Activated naive CD8-positive, alpha-beta T cell treated with anti-CD3 and anti-CD28 coated beads, Interleukin-2, amount 50 U/mL, for 24 hours (primary cell): ENCODE measurements at regions not wholly inside any gene's neighbourhood (a gene's known extent, or its start where the extent isn't known, plus 50 kb on each side); places are given as distances from the start of the nearest gene placed in this dataset.

Experiments used
- ATAC-seq: fragments of 150-1000 bp; cut with Tn5 transposase; one replicate; pipeline ENCODE4 v1.10.0; 2021
- DNase-seq: peaks from one replicate; pipeline ENCODE4 v3.0.0; 2021
- H3K27ac Mint-ChIP-seq: one replicate; pipeline ENCODE4 v1.8.0; 2021; ENCODE audit warnings: mild to moderate bottlenecking, mixed read lengths
- H3K27me3 Mint-ChIP-seq: one replicate; pipeline ENCODE4 v1.8.0; 2021; ENCODE audit warnings: mixed read lengths
- H3K36me3 Mint-ChIP-seq: one replicate; pipeline ENCODE4 v1.8.0; 2021; ENCODE audit warnings: low read depth, mixed read lengths
- H3K4me1 Mint-ChIP-seq: one replicate; pipeline ENCODE4 v1.8.0; 2021; ENCODE audit warnings: mixed read lengths
- H3K4me3 Mint-ChIP-seq: one replicate; pipeline ENCODE4 v1.8.0; 2021; ENCODE audit warnings: mild to moderate bottlenecking, moderate library complexity, mixed read lengths
- H3K9me3 Mint-ChIP-seq: one replicate; pipeline ENCODE4 v1.8.0; 2021; ENCODE audit warnings: mixed read lengths

- H3K4me3 Mint-ChIP-seq, result no peak overlapping the region
- no peaks in the 10 kb centered on the region for H3K9me3 Mint-ChIP-seq
- no peaks in the 10 kb centered on the region for H3K27me3 Mint-ChIP-seq
- DNase-seq (no peak), ATAC-seq (no peak)
- no peak overlapping the region for H3K27ac Mint-ChIP-seq
- H3K4me1 Mint-ChIP-seq, result no peaks in the 10 kb centered on the region
- H3K36me3 Mint-ChIP-seq, result no peaks in the 10 kb centered on the region
These were observed 502.5 kb upstream of the SEMA6A start for GRCh38 chr5:117077142-117077541.

- ATAC-seq (no peak), DNase-seq (no peak)
- Mint-ChIP-seq H3K27ac (no peak overlapping the region), H3K9me3 (peaks cover 15% of the 10 kb centered on the region), H3K4me1 (no peaks in the 10 kb centered on the region), H3K4me3 (no peak overlapping the region), H3K36me3 (no peaks in the 10 kb centered on the region), H3K27me3 (no peaks in the 10 kb centered on the region)
These were observed 497.8 kb upstream of the SEMA6A start for GRCh38 chr5:117072439-117072838.

DNA sequence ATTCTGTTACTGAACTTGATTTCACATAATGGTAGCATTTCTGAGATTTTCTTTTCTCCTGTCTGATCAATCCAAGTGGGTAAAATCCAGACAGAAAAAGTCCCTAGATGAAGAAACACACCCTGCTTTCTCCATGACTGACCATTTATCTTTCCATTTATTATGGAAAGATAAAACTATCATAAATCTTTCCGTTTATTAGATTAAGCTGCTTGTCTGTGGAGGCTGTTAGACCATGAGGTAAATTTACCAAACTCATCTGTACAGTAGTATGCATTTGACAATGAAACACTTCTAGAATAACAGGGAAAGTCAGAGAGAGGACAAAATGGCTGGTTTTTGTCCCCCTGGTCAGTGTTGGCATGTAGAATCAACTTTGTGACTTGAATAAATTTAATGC is 491.2 kb upstream of the SEMA6A start:
- DNase-seq, result no peak
- ATAC-seq, result no peak
- no peaks in the 10 kb centered on the region for H3K4me1 Mint-ChIP-seq
- no peaks in the 10 kb centered on the region for H3K27me3 Mint-ChIP-seq
- H3K27ac Mint-ChIP-seq, result no peak overlapping the region
- no peaks in the 10 kb centered on the region for H3K36me3 Mint-ChIP-seq
- no peak overlapping the region for H3K4me3 Mint-ChIP-seq
- H3K9me3 Mint-ChIP-seq, result peaks cover 10% of the 10 kb centered on the region

GRCh38 chr5:117065161-117065560 is 490.5 kb upstream of the SEMA6A start:
- H3K4me3 Mint-ChIP-seq, result no peak overlapping the region
- ATAC-seq, result no peak
- H3K36me3 Mint-ChIP-seq, result no peaks in the 10 kb centered on the region
- no peaks in the 10 kb centered on the region for H3K27me3 Mint-ChIP-seq
- no peaks in the 10 kb centered on the region for H3K4me1 Mint-ChIP-seq
- H3K27ac Mint-ChIP-seq, result no peak overlapping the region
- peaks cover 4% of the 10 kb centered on the region for H3K9me3 Mint-ChIP-seq
- no peak for DNase-seq

GRCh38 chr5:117060099-117060498 is 485.5 kb upstream of the SEMA6A start:
- ATAC-seq (no peak), DNase-seq (no peak)
- H3K27me3 Mint-ChIP-seq, result no peaks in the 10 kb centered on the region
- no peaks in the 10 kb centered on the region for H3K36me3 Mint-ChIP-seq
- no peaks in the 10 kb centered on the region for H3K9me3 Mint-ChIP-seq
- no peaks in the 10 kb centered on the region for H3K4me1 Mint-ChIP-seq
- no peak overlapping the region for H3K4me3 Mint-ChIP-seq
- no peak overlapping the region for H3K27ac Mint-ChIP-seq

GRCh38 chr5:117058740-117059139 is 484.1 kb upstream of the SEMA6A start:
- Mint-ChIP-seq H3K27me3 (no peaks in the 10 kb centered on the region), H3K27ac (no peak overlapping the region), H3K36me3 (no peaks in the 10 kb centered on the region), H3K4me3 (no peak overlapping the region), H3K4me1 (no peaks in the 10 kb centered on the region), H3K9me3 (no peaks in the 10 kb centered on the region)
- DNase-seq (no peak), ATAC-seq (no peak)

DNA sequence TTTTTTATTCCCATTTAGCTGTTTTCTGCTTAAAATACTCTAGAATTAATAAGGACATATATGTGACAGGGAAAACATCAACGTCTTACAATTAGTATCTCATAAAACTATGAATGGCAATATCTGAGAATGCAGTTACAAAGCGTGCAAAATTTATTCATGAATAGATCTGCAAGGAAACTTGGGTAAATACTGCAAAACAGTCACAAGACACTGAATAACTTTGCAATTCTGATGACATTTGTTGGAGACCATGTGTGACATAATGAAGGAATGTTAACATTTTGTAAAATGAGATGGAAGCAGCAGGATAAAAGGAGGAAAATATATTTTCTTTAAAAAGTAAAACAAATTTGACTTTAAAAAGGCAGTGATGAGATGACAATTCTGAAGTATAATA is 480.9 kb upstream of the SEMA6A start:
- Mint-ChIP-seq H3K36me3 (no peaks in the 10 kb centered on the region), H3K4me3 (no peak overlapping the region), H3K9me3 (no peaks in the 10 kb centered on the region), H3K27me3 (no peaks in the 10 kb centered on the region), H3K27ac (no peak overlapping the region), H3K4me1 (no peaks in the 10 kb centered on the region)
- ATAC-seq (no peak), DNase-seq (no peak)

GRCh38 chr5:117054911-117055310 is 480.3 kb upstream of the SEMA6A start:
- H3K27ac Mint-ChIP-seq, result no peak overlapping the region
- H3K4me3 Mint-ChIP-seq, result no peak overlapping the region
- DNase-seq (no peak), ATAC-seq (no peak)
- H3K9me3 Mint-ChIP-seq, result no peaks in the 10 kb centered on the region
- no peaks in the 10 kb centered on the region for H3K27me3 Mint-ChIP-seq
- no peaks in the 10 kb centered on the region for H3K4me1 Mint-ChIP-seq
- H3K36me3 Mint-ChIP-seq, result no peaks in the 10 kb centered on the region

- H3K4me1 Mint-ChIP-seq, result no peaks in the 10 kb centered on the region
- no peaks in the 10 kb centered on the region for H3K9me3 Mint-ChIP-seq
- DNase-seq (no peak), ATAC-seq (no peak)
- H3K4me3 Mint-ChIP-seq, result no peak overlapping the region
- H3K36me3 Mint-ChIP-seq, result no peaks in the 10 kb centered on the region
- H3K27ac Mint-ChIP-seq, result no peak overlapping the region
- no peaks in the 10 kb centered on the region for H3K27me3 Mint-ChIP-seq
These were observed 479.5 kb upstream of the SEMA6A start for GRCh38 chr5:117054141-117054540.

DNA sequence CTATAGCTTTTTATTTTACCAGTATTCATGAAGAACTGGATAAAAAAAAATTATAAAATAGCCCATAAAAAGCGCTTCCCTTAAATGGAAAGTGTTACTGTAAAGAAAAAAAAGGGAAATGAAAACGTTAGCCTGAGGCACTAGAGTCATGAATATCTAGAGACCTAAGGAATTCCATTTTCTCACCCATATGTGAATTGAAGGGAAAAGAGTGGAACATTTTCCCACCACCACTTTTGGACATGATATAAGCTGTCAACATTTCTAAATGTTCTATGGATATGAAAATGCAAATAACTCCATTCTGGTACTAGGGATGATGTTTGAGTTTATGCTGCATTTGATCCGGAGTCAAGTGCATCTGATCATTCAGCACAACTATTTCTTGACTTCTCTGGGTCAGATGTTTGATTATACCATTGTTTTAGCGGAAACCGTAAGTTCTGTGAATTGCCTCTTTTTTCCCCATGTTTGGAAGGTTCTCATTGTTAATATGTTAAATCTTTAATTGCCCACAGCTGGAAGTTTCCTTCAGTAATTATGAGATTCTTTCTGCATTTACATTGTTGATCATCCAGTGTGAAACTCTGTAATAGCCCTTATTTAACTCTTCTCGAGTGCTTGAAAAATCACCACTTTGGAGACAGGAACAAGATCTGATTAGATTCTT is 467.4 kb upstream of the SEMA6A start:
- Mint-ChIP-seq H3K27ac (no peak overlapping the region), H3K4me3 (no peak overlapping the region), H3K9me3 (no peaks in the 10 kb centered on the region), H3K36me3 (no peaks in the 10 kb centered on the region), H3K27me3 (no peaks in the 10 kb centered on the region), H3K4me1 (no peaks in the 10 kb centered on the region)
- DNase-seq (no peak), ATAC-seq (no peak)

- H3K36me3 Mint-ChIP-seq, result no peaks in the 10 kb centered on the region
- DNase-seq, result no peak
- H3K4me1 Mint-ChIP-seq, result no peaks in the 10 kb centered on the region
- no peaks in the 10 kb centered on the region for H3K9me3 Mint-ChIP-seq
- H3K27me3 Mint-ChIP-seq, result no peaks in the 10 kb centered on the region
- no peak overlapping the region for H3K27ac Mint-ChIP-seq
- no peak for ATAC-seq
- no peak overlapping the region for H3K4me3 Mint-ChIP-seq
These were observed 464.4 kb upstream of the SEMA6A start for GRCh38 chr5:117039035-117039434.

- no peaks in the 10 kb centered on the region for H3K27me3 Mint-ChIP-seq
- ATAC-seq (no peak), DNase-seq (no peak)
- no peaks in the 10 kb centered on the region for H3K4me1 Mint-ChIP-seq
- H3K27ac Mint-ChIP-seq, result no peak overlapping the region
- no peaks in the 10 kb centered on the region for H3K36me3 Mint-ChIP-seq
- peaks cover 8% of the 10 kb centered on the region for H3K9me3 Mint-ChIP-seq
- H3K4me3 Mint-ChIP-seq, result no peak overlapping the region
These were observed 452.8 kb upstream of the SEMA6A start for GRCh38 chr5:117027384-117027783.

DNA sequence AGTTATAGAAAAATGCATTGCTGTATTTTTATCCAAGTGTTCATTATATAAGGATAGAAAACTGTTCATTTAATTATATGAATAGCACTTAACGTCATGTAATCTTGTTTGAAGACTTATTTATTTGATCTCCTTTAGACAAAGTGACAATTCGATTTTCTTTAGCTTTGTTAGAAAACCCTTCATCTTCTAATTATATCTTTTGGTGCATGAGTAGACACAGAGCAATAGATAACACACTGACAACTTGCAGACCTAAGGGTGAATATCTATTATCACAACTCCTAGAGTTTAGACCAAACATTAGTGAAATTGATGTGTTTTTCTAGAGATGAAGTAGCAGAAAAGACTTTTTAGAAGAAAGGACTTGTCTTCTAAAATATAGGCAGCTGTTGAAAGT is 446.4 kb upstream of the SEMA6A start:
- Mint-ChIP-seq H3K4me1 (no peaks in the 10 kb centered on the region), H3K27me3 (peaks cover 2% of the 10 kb centered on the region), H3K4me3 (no peak overlapping the region), H3K27ac (no peak overlapping the region), H3K36me3 (no peaks in the 10 kb centered on the region), H3K9me3 (peaks cover 3% of the 10 kb centered on the region)
- ATAC-seq (no peak), DNase-seq (no peak)

DNA sequence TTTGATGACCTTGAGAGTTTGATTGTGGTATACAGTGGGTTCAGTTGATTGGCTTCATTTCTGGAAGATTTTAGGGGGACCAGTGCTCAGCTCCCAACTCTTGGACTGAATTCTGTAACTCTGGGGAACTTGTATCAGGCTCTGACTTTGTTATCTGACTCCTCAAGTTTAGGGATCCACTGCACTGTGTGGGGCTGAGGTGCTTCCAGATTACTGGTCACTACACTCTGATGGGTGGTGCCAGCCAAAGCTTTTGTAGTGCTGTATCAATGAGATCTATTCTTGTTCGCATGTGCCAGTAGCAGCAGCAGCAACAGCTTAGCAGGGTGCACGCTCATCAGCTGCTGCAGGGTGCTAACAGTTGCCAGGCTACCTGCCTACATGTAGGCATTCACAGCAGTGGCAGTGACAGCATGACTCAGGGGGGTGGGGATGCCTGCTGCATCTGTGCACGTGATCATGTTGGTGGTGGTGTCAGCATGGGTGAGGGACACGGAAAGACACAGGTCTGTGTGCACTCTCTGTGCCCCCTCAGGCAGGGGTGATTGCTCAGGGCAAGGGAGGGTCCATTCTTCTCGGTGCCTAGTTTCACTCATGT is 438.8 kb upstream of the SEMA6A start:
- ATAC-seq (no peak), DNase-seq (no peak)
- H3K27me3 Mint-ChIP-seq, result peaks cover 2% of the 10 kb centered on the region
- no peak overlapping the region for H3K27ac Mint-ChIP-seq
- H3K4me1 Mint-ChIP-seq, result no peaks in the 10 kb centered on the region
- H3K4me3 Mint-ChIP-seq, result no peak overlapping the region
- peaks cover 5% of the 10 kb centered on the region for H3K9me3 Mint-ChIP-seq
- no peaks in the 10 kb centered on the region for H3K36me3 Mint-ChIP-seq

DNA sequence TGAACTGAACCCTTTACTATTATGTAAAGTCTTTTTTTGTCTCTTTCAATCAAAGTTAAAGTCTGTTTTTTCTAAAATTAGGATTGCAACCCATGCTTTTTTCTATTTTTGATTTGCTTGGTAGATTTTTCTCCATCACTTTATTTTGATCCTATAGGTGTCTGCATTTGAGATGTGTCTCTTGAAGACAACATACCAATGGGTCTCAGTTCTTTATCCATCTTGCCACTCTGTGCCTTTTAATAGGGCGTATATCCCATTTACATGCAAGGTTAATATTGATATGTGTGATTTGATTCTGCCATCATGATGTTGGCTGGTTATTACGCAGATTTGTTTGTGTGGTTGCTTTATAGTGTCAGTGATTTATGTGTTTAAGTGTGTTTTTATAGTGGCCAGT is 436.0 kb upstream of the SEMA6A start:
- ATAC-seq, result no peak
- H3K27me3 Mint-ChIP-seq, result no peaks in the 10 kb centered on the region
- DNase-seq, result no peak
- no peak overlapping the region for H3K4me3 Mint-ChIP-seq
- no peaks in the 10 kb centered on the region for H3K36me3 Mint-ChIP-seq
- H3K9me3 Mint-ChIP-seq, result peaks cover 11% of the 10 kb centered on the region
- no peak overlapping the region for H3K27ac Mint-ChIP-seq
- no peaks in the 10 kb centered on the region for H3K4me1 Mint-ChIP-seq

GRCh38 chr5:116998024-116998423 is 423.4 kb upstream of the SEMA6A start:
- Mint-ChIP-seq H3K27ac (no peak overlapping the region), H3K9me3 (peaks cover 7% of the 10 kb centered on the region), H3K36me3 (no peaks in the 10 kb centered on the region), H3K4me3 (no peak overlapping the region), H3K27me3 (no peaks in the 10 kb centered on the region), H3K4me1 (no peaks in the 10 kb centered on the region)
- DNase-seq, result no peak
- no peak for ATAC-seq
